HT1080 (cell line): ENCODE measurements at regions not wholly inside any gene's neighbourhood (a gene's known extent, or its start where the extent isn't known, plus 50 kb on each side); places are given as distances from the start of the nearest gene placed in this dataset.

Experiments used
- DNase-seq: peaks from one replicate; pipeline ENCODE4 v3.0.0-alpha.2; 2015; ENCODE audit warnings: low read depth

DNA sequence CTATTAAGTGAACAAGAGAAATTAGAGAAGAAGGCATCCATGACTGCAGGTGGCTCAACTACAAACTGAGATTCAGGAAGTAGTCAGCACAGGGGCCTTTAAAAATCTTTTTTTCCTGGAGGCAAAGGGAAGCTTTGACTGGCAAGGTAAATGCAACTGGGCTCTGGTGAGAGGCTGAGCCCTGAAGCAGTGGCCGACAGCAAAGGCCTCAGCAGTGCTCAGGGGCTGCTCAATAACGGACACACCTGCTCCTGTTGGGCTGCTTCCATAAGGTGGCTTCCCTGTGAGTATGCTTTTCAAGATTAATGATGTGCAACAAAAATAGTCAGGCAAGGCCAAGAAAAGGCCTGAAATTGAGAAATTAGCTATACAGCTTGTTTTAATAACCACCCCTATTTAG, 134.2 kb upstream of the RGMB start:
- no peak for DNase-seq

GRCh38 chr5:98641671-98642070, 131.8 kb upstream of the RGMB start:
- DNase-seq = no peak

GRCh38 chr5:98643569-98643968, 129.9 kb upstream of the RGMB start:
- no peak for DNase-seq

- DNase-seq = peak; percentile 54
These were observed 121.7 kb upstream of the RGMB start for GRCh38 chr5:98651715-98652114.

GRCh38 chr5:98656125-98656795, 117.2 kb upstream of the RGMB start:
- no peak for DNase-seq

- DNase-seq = no peak
These were observed 116.7 kb upstream of the RGMB start for GRCh38 chr5:98656796-98657195.

DNA sequence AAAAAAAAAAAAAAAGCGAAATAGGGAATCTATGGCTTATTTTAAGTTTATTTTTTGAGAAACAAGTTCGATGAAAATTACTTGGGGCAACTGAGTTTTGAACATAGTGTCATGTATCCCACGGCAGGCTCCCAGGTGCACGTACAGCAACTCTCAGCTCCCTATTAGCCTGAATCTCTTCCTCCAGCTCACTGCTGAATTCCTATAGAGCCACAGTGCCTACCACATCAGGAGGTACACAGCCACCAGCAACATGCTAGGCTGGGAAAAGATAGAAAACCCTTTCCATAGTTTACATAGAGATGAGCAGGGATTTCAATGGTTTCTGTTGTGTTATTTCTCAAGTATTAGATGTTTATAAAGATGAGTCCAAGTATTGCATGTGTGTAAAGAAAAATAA, 115.9 kb upstream of the RGMB start:
- no peak for DNase-seq

- DNase-seq = no peak
These were observed 109.9 kb upstream of the RGMB start for GRCh38 chr5:98663521-98663920.

DNA sequence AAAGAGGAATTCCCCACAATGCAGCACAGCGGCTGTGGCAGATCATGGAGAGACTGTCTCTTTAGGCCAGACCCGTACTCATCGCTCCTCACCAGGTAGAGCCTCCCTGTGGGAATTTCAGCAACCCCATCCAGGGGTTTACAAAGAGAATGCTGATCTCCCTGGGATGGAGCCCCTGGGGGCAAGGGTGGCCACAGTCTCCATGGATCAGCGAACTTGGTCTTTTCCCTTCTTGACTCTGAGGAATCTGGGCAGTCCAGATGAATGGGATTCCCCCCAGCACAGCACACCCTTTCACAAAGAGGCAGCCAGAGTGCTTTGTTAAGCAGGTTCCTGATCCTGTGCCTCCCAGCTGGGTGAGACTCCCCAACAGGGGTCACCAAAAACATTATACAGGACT, 108.7 kb upstream of the RGMB start:
- DNase-seq = no peak

GRCh38 chr5:98679963-98680362, 93.5 kb upstream of the RGMB start:
- peak; percentile 45 for DNase-seq

- no peak for DNase-seq
These were observed 83.5 kb upstream of the RGMB start for GRCh38 chr5:98690002-98690401.

GRCh38 chr5:98694902-98695301, 78.6 kb upstream of the RGMB start:
- DNase-seq = no peak

DNA sequence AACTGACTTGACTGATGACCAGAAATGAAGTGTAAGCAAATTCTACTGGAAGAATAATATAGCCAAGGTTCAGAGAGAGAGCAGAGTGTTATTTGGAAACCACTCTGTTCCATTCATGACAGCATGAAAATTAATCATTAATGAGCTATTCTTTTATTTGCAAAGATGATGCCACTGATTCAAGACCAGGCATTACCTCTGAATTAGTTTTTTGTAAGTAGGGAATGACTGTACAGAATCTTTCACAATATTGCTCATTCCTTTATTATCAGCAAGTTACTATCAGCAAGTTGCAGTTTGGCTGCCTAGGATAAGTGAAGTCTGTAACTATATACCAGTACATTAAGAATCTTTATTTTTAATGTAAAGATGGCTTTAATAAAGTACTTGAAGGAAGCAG, 75.1 kb upstream of the RGMB start:
- DNase-seq = no peak

- peak; percentile 54 for DNase-seq
These were observed 72.7 kb upstream of the RGMB start for GRCh38 chr5:98700730-98701129.

GRCh38 chr5:98705841-98706240, 67.6 kb upstream of the RGMB start:
- no peak for DNase-seq

- no peak for DNase-seq
These were observed 63.8 kb upstream of the RGMB start for GRCh38 chr5:98709681-98710080.

GRCh38 chr5:98713027-98713426, 60.4 kb upstream of the RGMB start:
- DNase-seq = no peak

DNA sequence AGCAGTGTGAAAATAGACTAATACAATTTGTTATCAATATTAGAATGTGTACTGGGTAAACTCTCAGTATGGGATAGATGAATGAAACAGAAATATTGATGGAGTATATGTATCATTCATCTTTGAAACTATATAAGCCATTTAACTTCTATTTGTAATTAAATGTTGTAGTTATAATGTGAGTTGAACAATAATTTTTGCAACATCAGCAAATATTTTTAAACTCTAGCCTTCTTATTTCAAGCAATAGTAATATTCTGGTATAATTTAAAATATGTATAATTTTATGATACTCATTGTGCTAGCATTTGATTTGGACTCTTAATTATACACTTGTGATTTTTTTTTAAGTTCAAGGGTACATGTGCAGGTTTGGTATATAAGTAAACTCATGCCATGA, 59.6 kb upstream of the RGMB start:
- no peak for DNase-seq

GRCh38 chr5:98714710-98715288, 58.7 kb upstream of the RGMB start:
- DNase-seq = no peak

- no peak for DNase-seq
These were observed 52.1 kb upstream of the RGMB start for GRCh38 chr5:98721231-98721928.

DNA sequence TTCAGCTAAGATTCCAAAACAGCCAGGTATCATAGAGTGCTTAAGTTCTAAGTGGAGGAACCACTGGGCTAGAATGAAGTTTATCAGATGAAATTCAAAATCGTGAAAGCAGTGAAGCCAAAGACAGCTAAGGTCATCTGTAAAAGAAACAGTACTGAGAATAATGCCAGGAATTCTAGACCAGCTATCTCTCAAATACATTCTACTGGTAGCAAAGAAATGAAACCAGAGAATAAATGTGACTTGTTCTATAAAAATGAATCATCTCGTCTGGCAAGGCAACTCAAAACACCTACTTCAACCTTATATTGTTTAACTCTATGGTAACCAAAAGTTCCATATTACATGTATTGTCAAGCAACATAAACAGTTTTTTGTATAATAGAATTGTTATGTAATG, 51.3 kb upstream of the RGMB start:
- DNase-seq = no peak

DNA sequence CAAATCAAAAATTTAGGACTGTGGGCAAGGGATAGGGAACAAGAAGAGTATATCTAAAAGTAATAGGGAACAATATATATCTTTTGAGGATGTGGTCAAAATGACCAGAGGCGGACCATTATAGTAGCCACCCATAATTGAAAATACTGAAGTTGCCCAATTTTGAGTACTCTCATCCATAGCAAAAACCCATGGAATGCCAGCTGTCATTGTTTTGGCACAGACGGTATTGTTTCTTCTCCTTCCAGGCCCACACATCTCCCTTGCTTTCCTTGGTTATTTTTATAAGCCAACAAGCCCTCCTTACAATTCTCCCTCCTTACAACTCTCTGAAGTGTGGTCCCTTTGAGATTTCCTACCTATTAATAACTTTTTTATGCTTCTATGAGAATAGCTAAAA, 50.4 kb upstream of the RGMB start:
- DNase-seq = no peak
